IPS DF 6.9 (cell line): ENCODE measurements at regions not wholly inside any gene's neighbourhood (a gene's known extent, or its start where the extent isn't known, plus 50 kb on each side); places are given as distances from the start of the nearest gene placed in this dataset.
A peak's percentile ranks its signal among the peaks of the same experiment; 100 is the strongest.

Experiments
- DNase-seq: peaks from one replicate; pipeline ENCODE4 v3.0.0-alpha.2; 2013; ENCODE audit warnings: low read depth, low spot score
- H3K27ac ChIP-seq: one replicate; pipeline ENCODE4 v1.5.1; 2013; ENCODE audit warnings: low read length, control low read depth
- H3K27me3 ChIP-seq: 2 replicates; pipeline ENCODE4 v1.6.1; 2013; ENCODE audit warnings: mild to moderate bottlenecking, low read length; ENCODE audit not compliant: control insufficient read depth, insufficient read depth
- H3K36me3 ChIP-seq: 2 replicates; pipeline ENCODE4 v1.6.1; 2013; ENCODE audit warnings: low read length; ENCODE audit not compliant: control insufficient read depth, insufficient read depth
- H3K4me1 ChIP-seq: 2 replicates; pipeline ENCODE4 v1.6.1; 2013; ENCODE audit warnings: low read length; ENCODE audit not compliant: control insufficient read depth, insufficient read depth
- H3K4me3 ChIP-seq: 2 replicates; pipeline ENCODE4 v1.5.1; 2013; ENCODE audit warnings: mild to moderate bottlenecking, low read length
- H3K9me3 ChIP-seq: 2 replicates; pipeline ENCODE4 v1.6.1; 2013; ENCODE audit warnings: low read length, inconsistent platforms; ENCODE audit not compliant: control insufficient read depth, insufficient read depth
- WGBS: extraction: QIAGEN DNeasy Blood & Tissue Kit; methylation state at CpG from one replicate; pipeline ENCODE4 v1.1.7; 2013; ENCODE audit warnings: mixed read lengths, missing lambda C conversion rate; ENCODE audit not compliant: insufficient read length, insufficient coverage; 5-methylcytosine and 5-hydroxymethylcytosine counted together

DNA sequence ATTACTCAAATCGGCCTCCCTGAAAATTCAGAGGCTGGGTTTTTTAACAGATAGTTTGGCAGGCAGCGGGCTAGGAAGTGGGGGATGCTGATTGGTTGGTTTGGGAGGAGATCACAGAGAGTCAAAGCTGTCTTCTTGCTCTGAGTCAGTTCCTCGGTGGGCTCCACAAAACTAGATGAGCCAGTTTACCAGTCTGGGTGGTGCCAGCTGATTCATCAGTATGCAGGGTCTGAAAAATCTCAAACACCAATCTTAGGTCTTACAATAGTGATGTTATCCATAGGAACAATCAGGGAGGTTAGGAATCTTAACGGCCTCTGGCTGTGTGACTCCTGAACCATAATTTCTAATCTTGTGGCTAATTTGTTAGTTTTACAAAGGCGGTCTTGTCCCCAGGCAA is 190.7 kb downstream of the C6orf118 start:
- no CpG with 5 or more reads among the region's 5 CpGs for WGBS
- no peaks in the 10 kb centered on the region for H3K36me3 ChIP-seq
- H3K9me3 ChIP-seq: no peaks in the 10 kb centered on the region
- no peak overlapping the region for H3K27ac ChIP-seq
- H3K4me3 ChIP-seq: no peak overlapping the region
- H3K27me3 ChIP-seq: no peaks in the 10 kb centered on the region
- no peak for DNase-seq
- H3K4me1 ChIP-seq: peaks cover 2% of the 10 kb centered on the region; the same call in 1 of the 2 replicates

DNA sequence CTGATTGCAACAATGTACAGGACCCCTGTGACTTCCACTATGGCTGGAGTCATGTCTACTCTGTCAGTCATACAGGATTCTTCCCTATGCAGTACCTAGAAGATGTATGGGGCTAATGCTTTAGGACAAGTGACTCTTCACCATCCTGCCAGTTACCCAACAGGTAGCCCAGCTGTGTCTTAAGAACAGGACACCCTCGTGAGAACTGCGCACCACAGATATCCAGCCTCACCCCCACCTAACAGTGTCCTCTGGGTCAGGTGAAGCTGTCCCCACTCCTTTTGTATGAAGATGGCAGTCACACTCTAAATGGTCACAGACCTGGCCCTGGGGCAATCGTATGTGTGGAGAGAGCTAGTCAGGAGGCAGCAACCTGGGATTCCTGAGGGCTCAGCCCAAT is 191.6 kb downstream of the C6orf118 start:
- no peak for DNase-seq
- H3K4me1 ChIP-seq: peaks cover 2% of the 10 kb centered on the region; the same call in 1 of the 2 replicates
- H3K36me3 ChIP-seq: no peaks in the 10 kb centered on the region
- no peaks in the 10 kb centered on the region for H3K27me3 ChIP-seq
- WGBS: no CpG with 5 or more reads among the region's 3 CpGs
- no peaks in the 10 kb centered on the region for H3K9me3 ChIP-seq
- no peak overlapping the region for H3K27ac ChIP-seq
- H3K4me3 ChIP-seq: no peak overlapping the region

DNA sequence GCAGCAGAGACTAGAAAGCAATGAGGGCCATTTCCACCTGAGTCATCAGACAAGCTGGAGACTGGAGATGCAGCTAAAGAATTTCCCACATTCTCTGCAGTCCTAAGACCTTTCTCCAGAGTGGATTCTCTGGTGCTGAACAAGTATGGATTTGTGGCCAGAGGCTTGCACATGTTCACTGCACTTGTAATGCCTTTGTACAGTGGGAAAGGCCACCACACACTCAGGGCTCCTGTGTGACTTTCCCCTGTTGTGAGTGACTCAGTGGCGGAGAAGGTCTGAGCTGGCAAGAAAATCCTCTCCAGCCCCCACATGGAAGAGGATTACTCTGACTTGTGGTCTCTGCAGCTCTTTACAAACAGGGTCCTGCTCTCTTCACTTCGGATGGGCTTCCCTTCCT is 192.3 kb downstream of the C6orf118 start:
- WGBS: no CpG with 5 or more reads among the region's 2 CpGs
- Histone ChIP-seq H3K4me1 (peaks cover 2% of the 10 kb centered on the region; the same call in 1 of the 2 replicates), H3K36me3 (no peaks in the 10 kb centered on the region), H3K27ac (no peak overlapping the region), H3K4me3 (no peak overlapping the region), H3K27me3 (no peaks in the 10 kb centered on the region), H3K9me3 (no peaks in the 10 kb centered on the region)
- no peak for DNase-seq

DNA sequence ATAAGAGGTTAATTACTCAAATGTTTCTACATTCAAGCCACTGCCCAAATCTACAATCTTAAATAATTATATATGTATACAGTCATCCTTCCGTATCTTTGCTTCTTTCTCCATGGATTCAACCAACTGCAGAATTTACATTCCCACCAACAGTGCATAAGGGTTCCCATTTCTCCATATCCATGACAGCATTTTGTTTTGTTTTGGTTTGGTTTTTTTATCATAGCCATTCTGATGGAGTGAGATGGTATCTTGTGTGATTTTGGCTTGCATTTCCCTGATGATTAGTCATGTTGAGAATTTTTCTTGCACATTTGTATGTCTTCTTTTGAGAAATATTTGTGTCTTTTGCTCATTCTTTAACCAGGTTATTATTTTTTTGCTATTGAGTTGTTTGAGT is 198.5 kb downstream of the C6orf118 start:
- no CpG with 5 or more reads among the region's 1 CpG for WGBS
- H3K36me3 ChIP-seq: no peaks in the 10 kb centered on the region
- H3K4me3 ChIP-seq: no peak overlapping the region
- H3K4me1 ChIP-seq: no peaks in the 10 kb centered on the region
- no peaks in the 10 kb centered on the region for H3K9me3 ChIP-seq
- H3K27ac ChIP-seq: no peak overlapping the region
- H3K27me3 ChIP-seq: no peaks in the 10 kb centered on the region
- DNase-seq: no peak

DNA sequence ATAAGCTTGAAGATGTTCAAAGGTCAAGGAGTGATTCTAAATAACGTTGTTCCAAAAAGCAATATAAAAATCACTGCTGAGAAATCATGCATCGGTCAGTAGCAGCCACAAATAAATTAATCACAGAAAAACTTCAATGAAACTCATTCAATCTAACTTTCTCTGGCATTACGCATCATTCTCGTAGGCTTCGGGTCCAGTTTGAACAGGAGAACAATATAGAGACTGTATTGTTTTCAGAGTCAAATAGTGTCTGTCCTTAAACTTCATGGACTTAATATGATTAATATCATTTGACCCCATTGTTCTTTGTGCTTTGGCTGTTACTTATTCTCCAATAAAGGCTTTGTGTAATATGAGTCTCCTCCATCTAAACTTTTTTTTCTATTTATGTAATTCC is 200.4 kb downstream of the C6orf118 start:
- no CpG with 5 or more reads among the region's 5 CpGs for WGBS

DNA sequence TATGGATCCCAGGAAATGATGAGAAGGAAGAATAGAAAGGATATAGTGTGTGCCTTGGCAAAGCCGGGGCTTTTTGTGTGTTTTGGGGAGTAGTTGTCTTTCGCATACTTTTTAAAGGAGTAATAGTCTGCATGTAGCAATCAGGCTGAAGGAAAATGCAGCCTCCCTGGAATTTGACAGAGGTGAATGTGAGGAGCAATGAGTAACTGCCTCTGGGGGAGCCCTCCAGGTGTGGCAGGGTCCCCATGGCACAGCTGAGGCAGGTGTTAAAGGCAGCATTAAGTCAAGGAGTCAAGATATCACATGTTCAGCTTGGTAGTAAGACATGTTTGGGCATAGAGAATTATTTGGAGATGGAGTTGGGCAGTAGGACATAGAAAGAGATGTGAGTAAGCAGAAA is 203.1 kb downstream of the C6orf118 start:
- H3K27me3 ChIP-seq: no peaks in the 10 kb centered on the region
- no peaks in the 10 kb centered on the region for H3K9me3 ChIP-seq
- DNase-seq: no peak
- no peaks in the 10 kb centered on the region for H3K4me1 ChIP-seq
- no peak overlapping the region for H3K27ac ChIP-seq
- H3K36me3 ChIP-seq: no peaks in the 10 kb centered on the region
- WGBS: no CpG with 5 or more reads among the region's 2 CpGs
- no peak overlapping the region for H3K4me3 ChIP-seq

More for the DNA sequence above, 200.4 kb downstream of the C6orf118 start:
- H3K4me3 ChIP-seq: no peak overlapping the region
- no peak for DNase-seq
- H3K27ac ChIP-seq: no peak overlapping the region
- no peaks in the 10 kb centered on the region for H3K4me1 ChIP-seq
- H3K9me3 ChIP-seq: no peaks in the 10 kb centered on the region
- no peaks in the 10 kb centered on the region for H3K36me3 ChIP-seq
- H3K27me3 ChIP-seq: no peaks in the 10 kb centered on the region

DNA sequence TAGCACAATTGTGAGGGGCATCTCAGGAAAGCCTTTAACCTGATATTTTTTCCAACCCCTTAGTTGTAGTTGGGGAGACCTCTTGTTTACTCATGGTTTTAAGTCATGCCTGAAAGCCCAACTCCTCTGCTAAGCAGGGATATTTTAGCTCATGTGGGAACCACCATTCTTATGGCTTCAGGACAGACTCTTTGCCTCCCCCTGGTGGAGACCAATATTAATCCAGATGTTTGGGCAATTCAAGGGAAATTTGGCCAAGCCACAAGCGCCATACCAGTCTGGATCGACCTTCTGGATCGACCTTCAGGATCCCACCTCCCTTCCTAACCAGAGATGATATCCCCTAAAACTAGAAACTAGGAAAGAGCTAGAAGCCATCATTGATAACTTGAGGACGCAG is 211.2 kb downstream of the C6orf118 start:
- Histone ChIP-seq H3K4me1 (no peaks in the 10 kb centered on the region), H3K4me3 (no peak overlapping the region), H3K36me3 (no peaks in the 10 kb centered on the region), H3K27ac (no peak overlapping the region), H3K27me3 (no peaks in the 10 kb centered on the region), H3K9me3 (no peaks in the 10 kb centered on the region; the same call in 1 of the 2 replicates)
- WGBS: no CpG with 5 or more reads among the region's 4 CpGs
- peak; percentile 11 for DNase-seq

DNA sequence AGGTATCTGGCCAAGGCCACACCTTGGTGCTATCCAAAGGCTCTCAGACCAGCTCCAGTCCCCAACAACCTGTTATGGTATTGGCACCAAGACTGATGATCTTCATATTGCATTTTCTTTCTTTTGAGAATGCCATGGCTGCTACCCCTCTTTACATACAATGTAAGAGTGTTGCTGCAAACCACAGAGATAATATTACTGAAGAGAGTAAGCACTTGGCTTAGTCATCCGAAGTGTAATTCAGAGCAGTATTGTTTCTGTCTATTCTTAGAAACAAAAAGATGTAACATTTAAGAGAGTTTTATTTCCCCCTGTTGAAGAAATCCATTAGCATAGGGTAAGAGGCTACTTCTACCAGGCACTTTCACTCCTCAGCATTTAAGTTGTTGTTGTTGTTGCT is 212.5 kb downstream of the C6orf118 start:
- H3K4me1 ChIP-seq: no peaks in the 10 kb centered on the region
- H3K9me3 ChIP-seq: no peaks in the 10 kb centered on the region; the same call in 1 of the 2 replicates
- WGBS: no CpG with 5 or more reads among the region's 1 CpG

DNA sequence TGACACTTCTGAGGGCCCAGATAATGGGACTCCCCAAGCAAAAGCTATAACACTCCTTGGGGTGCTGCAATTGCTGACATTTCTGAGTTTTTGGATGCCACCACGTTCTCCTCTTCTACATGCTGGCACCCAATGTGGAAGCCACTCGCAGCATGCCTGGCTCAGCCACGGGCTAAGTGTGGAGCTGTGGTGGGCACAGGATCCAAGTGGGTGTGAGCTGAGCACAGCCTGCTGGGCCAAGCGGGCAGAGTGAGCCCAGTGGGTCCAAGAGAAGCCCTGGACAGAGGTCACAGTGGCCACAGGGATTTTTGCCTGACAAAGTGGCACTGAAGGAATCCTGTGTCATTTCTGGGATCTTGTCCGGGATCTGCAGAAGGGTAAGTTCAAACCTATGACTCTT is 213.2 kb downstream of the C6orf118 start:
- no peak overlapping the region for H3K4me3 ChIP-seq
- no peaks in the 10 kb centered on the region for H3K27me3 ChIP-seq
- H3K4me1 ChIP-seq: no peaks in the 10 kb centered on the region
- no peaks in the 10 kb centered on the region; the same call in 1 of the 2 replicates for H3K9me3 ChIP-seq
- WGBS: no CpG with 5 or more reads among the region's 5 CpGs
- DNase-seq: no peak
- no peak overlapping the region for H3K27ac ChIP-seq
- no peaks in the 10 kb centered on the region for H3K36me3 ChIP-seq

More for the DNA sequence above, 212.5 kb downstream of the C6orf118 start:
- H3K36me3 ChIP-seq: no peaks in the 10 kb centered on the region
- no peak for DNase-seq
- H3K27ac ChIP-seq: no peak overlapping the region
- no peak overlapping the region for H3K4me3 ChIP-seq
- no peaks in the 10 kb centered on the region for H3K27me3 ChIP-seq

DNA sequence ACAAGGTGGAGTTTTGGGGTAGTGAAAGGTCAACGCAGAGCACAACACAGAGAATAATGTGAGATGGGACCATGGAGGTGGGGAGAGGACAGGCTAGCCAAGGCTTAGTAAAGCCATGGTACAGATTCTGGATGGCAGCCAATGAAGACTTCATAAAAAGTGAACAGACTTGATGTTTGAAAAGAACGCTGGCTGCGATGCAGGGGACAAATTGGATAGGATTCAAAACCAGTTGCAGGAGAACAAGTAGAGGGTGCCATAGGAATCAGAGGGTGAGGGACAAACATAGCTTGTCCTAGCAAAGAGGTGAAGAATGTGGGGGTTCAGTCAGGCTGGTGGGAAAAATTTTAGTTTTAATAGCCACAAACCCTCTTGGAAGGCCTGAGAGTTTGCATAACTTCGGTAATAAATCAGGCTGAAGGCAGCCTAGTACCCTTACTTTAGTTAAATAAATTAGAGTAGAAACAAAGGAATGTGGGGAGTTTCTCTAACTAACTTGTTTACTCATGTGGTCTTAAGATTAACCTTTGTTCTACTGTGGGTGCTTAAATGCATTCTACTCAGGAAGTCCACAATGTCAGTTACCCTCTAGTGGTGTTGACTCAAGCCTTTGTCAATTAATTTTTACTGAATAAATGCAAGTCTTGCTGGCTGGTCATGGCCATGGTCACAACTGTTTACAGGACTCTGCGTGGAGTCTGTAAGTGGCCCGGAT is 216.4 kb downstream of the C6orf118 start:
- no peak for DNase-seq
- Histone ChIP-seq H3K36me3 (no peaks in the 10 kb centered on the region), H3K27me3 (no peaks in the 10 kb centered on the region), H3K4me3 (no peak overlapping the region), H3K27ac (no peak overlapping the region), H3K9me3 (no peaks in the 10 kb centered on the region; the same call in 1 of the 2 replicates), H3K4me1 (no peaks in the 10 kb centered on the region)
- no CpG with 5 or more reads among the region's 6 CpGs for WGBS
